HG03039 (cell line): ENCODE measurements at regions not wholly inside any gene's neighbourhood (a gene's known extent, or its start where the extent isn't known, plus 50 kb on each side); places are given as distances from the start of the nearest gene placed in this dataset.

Source experiments
- ATAC-seq: cut with Tn5 transposase; IDR thresholded peaks from one replicate; pipeline ENCODE4 v1.9.1; 2021; ENCODE audit warnings: mild to moderate bottlenecking, moderate library complexity; ENCODE audit not compliant: unreplicated experiment

DNA sequence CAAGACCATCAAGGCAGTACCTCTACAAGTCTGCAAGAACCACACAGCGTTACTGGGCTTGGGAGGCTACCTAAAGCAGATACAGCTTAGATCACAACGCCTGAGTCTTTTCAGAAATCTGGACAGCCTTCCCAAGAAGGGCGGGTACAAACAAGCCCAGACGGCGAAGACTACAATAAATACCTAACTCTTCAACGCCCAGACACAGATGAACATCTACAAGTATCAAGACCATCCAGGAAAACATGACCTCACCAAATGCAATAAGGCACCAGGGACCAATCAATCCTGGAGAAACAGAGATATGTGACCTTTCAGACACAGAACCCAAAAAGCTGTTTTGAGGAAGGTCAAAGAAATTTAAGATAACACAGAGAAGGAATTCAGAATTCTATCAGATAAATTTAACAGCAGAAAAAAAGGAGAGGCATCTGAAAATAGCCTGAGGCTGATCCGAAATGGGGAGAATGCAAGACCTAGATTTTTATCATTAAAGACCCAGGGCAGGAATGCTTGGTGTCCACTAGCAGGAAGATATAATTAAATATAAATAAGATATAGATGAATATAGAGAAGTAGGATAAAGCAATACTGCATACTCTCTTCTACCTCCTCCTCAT is 131.7 kb upstream of the COL21A1 start:
- no peak for ATAC-seq

- ATAC-seq: no peak
Measured at GRCh38 chr6:56378507-56378906, 131.1 kb upstream of the COL21A1 start.

- ATAC-seq: no peak
Measured at GRCh38 chr6:56377295-56377694, 129.9 kb upstream of the COL21A1 start.

DNA sequence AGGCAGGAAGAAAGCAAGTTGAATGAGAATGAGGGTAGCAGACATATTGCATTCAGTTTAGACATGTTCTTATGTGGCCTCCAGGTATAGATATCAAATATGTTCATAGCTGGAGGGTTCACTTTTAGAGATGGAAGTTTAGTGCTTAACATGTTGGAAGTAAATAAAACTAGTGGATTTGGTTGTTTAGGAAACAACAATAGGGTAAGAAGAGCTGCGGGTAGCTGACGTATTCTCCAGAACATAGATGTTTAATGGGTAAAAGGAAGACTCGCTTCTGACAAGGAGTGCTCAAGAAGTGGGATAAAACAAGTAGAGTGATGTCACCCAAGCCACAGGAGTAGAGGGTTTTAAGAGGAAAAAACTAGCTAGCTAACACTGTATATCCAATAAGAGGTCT is 128.4 kb upstream of the COL21A1 start:
- ATAC-seq: no peak

- no peak for ATAC-seq
Measured at GRCh38 chr6:56374841-56375369, 127.5 kb upstream of the COL21A1 start.

DNA sequence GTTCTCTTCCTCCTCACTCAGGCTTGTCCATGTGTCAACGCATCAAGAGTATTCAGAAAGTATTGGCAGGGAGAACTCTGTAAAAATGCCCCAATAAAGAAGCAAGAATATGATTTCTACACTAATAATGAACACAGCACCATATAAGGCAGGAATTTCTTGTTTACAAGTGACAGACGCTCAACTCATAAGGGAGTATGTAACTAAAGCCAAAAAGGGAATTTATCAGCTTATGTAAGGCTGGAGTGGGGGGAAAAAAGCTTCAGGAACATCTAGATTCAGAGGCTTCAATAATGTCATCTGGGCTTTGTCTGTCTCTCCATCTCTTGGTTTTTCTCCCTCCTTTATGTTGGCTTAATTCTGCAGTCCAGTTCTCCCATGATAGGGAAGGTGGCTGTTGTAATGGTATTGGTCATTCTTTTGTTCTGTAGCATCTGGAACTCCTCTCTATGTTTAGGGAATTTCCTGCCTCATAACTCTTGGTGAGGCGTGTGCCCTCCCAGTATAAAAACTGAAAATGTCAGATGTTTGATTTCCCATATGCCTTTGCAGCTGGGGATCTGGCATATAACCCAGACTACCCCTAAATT is 125.1 kb upstream of the COL21A1 start:
- no peak for ATAC-seq

DNA sequence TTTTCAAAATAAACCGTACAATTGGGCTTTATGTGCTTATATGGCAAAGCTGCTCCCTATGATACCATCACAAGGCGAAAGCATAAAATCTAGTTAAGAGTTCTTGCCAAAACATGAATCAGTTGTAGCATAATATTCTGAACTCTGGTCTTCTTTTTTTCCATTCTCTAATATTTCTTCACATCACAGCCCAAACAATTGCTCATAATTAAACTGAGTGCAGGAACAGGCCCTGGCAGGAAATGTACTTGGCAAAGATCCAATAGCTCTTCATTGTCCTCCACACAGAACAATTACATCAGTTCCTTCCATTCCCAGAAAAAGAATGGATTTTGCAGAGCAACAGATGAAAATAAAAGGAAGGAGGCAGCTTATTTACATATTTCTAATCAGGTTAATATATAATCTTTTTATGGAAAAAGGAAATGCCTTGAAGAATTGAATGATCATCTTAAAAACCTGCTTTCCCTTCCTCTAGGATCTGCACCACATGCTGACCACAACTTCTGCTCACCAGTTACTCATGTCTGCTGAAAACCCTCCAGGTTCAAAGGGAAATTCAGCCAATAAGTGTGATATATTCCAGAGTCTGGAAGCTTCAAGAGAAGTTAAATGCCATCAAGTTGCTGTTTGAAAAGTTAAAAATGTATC is 123.3 kb upstream of the COL21A1 start:
- ATAC-seq: peak; percentile 58

- ATAC-seq: no peak
Measured at GRCh38 chr6:56370127-56370540, 122.8 kb upstream of the COL21A1 start.

GRCh38 chr6:56368491-56368890 is 121.1 kb upstream of the COL21A1 start:
- no peak for ATAC-seq

- ATAC-seq: no peak
Measured at GRCh38 chr6:56366141-56366852, 118.9 kb upstream of the COL21A1 start.

GRCh38 chr6:56364827-56365339 is 117.5 kb upstream of the COL21A1 start:
- no peak for ATAC-seq

GRCh38 chr6:56364431-56364826 is 117.0 kb upstream of the COL21A1 start:
- no peak for ATAC-seq

DNA sequence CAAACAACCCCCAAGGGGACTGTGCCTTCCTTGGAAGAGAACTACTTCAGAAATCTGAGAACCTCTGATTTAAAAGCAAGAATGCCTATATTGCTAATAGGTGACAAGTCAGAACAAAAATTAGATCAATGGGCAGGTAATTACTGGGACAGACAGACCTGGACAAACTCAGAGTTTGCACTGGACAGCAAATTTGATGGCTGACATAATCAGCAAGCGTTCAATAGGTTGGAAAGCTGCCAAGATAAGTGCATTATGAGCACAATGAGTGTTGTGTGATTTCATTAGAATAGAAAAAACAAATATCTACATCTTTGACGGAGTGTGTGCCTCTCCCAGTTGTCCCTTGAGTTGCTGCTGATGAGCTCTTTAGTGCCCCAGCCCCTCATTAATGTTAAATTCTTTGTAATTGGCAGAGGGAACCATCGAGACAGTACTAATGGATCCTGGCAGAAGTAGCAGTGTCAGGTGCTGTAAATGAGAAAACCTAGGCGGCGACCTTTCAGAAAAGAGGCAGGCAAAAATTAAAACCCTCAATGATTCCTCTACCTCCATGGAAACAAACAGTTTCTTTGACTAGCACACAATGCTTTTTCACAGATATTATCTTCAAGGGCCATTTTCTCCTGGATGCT is 116.5 kb upstream of the COL21A1 start:
- no peak for ATAC-seq

DNA sequence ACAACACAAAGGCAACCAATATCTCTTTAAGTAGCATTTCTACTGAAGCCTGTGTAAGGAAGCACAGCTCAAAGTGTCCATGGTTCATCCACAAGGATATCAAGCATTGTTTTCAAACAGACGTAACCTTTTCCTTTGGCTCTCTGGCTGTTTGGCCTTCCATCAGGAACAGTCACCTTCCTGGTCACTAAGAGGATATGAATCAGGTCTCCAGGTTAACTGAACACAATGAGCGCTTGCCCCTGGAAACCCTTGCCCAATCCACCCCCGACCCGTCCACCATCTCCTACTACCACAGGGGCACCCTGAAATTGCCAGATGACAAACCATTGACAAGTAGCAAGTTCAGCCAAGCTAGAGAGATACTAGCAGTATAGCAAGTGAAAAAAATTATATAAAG is 114.4 kb upstream of the COL21A1 start:
- no peak for ATAC-seq

DNA sequence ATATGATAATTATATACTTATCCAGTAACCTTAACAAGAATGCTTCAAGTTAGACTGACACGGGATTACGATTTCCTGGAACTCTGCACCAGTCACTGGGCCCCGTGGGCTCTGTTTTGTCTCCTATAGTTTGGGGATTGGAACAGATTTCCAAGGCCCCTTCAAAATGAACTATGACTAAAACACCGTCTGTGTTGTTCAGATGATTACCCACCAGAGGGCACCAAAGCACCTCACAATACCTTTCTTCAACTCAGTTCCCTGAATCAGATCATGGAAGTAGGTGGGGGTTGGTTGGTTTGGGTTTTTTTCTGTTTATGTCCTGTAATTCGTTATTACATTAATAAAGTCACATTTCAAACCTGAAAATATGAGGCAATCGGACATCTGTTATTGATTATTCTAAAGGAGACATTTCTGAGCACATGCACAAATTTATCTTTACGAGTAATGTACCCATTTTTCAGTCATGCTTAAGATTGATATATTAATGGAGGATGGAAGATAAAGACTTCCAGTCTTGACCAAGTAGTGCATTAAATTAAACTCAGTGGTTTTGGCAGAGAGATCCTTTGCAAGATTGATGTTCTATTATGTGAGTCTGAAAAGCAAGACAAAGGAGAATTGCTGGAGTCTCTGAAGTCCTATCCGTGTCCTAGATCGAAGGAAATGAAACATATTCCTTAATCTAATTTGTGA is 112.0 kb upstream of the COL21A1 start:
- ATAC-seq: peak; percentile 75

DNA sequence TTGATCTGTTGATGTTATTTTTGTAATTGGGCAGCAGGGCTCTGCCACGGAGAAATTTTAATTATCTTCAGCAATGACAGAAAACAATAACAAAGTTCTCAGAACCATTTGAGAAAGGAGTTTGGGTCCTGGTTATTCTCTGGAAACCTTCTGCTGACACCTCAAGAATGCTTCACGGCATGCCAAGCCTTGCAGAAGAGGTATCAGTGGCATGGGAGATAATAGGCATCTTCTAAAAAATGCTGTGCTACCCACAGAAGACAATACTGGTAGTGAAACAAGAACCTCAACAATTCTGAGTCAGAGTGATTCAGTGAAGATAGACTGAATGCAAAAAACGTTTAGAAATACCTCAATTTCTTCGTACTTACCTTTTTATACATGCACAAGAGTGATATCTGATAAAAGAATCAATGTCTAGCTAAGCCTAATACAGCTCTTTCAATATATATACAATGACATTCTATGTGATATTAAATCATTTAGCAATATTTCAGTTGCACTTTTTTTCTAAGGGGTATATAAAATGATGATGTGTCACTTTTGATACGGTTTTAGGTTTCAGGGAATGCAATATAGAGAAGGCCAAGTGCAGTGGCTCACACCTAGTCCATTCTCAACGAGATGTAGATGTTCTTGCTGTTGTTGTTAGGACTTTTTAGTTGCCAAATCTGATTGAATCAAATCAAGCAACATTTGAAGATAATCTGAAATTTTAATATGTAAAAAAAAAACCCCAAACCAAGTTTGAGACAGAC is 110.4 kb upstream of the COL21A1 start:
- ATAC-seq: no peak

DNA sequence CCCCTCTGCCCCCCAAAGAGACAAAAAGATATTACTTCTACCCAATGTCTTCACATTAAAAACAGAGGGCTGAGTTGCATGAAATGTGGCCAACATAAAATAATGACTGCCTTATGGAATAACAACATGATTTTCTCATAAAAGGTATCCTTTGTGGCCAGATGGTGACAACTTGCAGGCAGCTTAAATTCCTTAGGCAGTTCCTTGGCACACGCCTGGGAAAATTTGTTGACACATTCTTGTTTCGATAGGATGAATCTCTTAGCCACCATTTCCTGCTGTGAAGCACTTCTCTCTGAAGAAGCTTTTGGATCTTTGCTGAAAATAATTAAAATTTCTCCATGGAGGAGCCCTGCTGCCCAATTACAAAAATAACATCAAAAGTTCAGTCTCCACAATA is 109.0 kb upstream of the COL21A1 start:
- ATAC-seq: no peak

GRCh38 chr6:56353860-56354259 is 106.5 kb upstream of the COL21A1 start:
- ATAC-seq: no peak

GRCh38 chr6:56350628-56351260 is 103.4 kb upstream of the COL21A1 start:
- no peak for ATAC-seq
